Gastrocnemius medialis (tissue), 4 donors: ENCODE measurements at regions not wholly inside any gene's neighbourhood (a gene's known extent, or its start where the extent isn't known, plus 50 kb on each side); places are given as distances from the start of the nearest gene placed in this dataset.

Experiments
- CTCF ChIP-seq, 5 experiments: fragments of 450-650 bp in 3 of 5; fragments of 200-600 bp in 2 of 5; sonication (generic) in 2 of 5; IDR thresholded peaks in 4 of 5; conservative IDR thresholded peaks in 1 of 5; 1 replicate in 4 of 5; 2 replicates in 1 of 5; pipeline ENCODE4 v1.5.1; 2016 to 2019; ENCODE audit warnings: antibody characterized with exemption in 5 of 5, mild to moderate bottlenecking in 3 of 5, moderate library complexity in 3 of 5
- POLR2A ChIP-seq, 2 donors: fragments of 450-650 bp; IDR thresholded peaks; one replicate each; pipeline ENCODE4 v1.6.1; 2017; ENCODE audit warnings: antibody characterized with exemption in 2 of 2, mild to moderate bottlenecking in 2 of 2, moderate library complexity in 2 of 2

- TF ChIP-seq POLR2A (IDR thresholded peaks at IDR 0.05) (no peak), CTCF (IDR thresholded peaks at IDR 0.05 in 4 of 5, conservative IDR thresholded peaks at IDR 0.05 in 1 of 5) (no peak)
These were observed 201.6 kb upstream of the CDH4 start for GRCh38 chr20:61050336-61050890.
